B cell (primary cell): ENCODE measurements at regions not wholly inside any gene's neighbourhood (a gene's known extent, or its start where the extent isn't known, plus 50 kb on each side); places are given as distances from the start of the nearest gene placed in this dataset.

Source experiments
- ATAC-seq: fragments of 200-7000 bp; cut with Tn5 transposase; one replicate; pipeline ENCODE4 v1.10.0; 2021; ENCODE audit warnings: low read depth, mild to moderate bottlenecking, moderate number of reproducible peaks, moderate library complexity
- CTCF ChIA-PET: fragments of 350-600 bp; sonication (Branson Sonifier 250); formaldehyde crosslinking; loops from one replicate; lab custom pipeline; 2021; ENCODE audit warnings: antibody characterized with exemption, inconsistent platforms; lab: Charles Lee
- POLR2A ChIA-PET: fragments of 350-600 bp; sonication (Branson Sonifier 250); formaldehyde crosslinking; loops from one replicate; lab custom pipeline; 2021; ENCODE audit warnings: antibody characterized with exemption; lab: Charles Lee
- DNase-seq: peaks from one replicate; pipeline ENCODE4 v3.0.0; 2013
- H2AFZ ChIP-seq: 2 replicates; pipeline ENCODE4 v1.6.1; 2012; ENCODE audit warnings: mild to moderate bottlenecking, low read depth, low read length; ENCODE audit not compliant: insufficient read depth, poor library complexity, severe bottlenecking
- H3K27ac ChIP-seq, 2 donors: 1 replicate in 1 of 2; 2 replicates in 1 of 2; pipeline ENCODE4 v1.5.1; 2012 to 2013; ENCODE audit warnings: low read length in 2 of 2, mild to moderate bottlenecking in 2 of 2, moderate library complexity in 1 of 2
- H3K27me3 ChIP-seq, 4 experiments: fragments of 200-600 bp in 1 of 4; sonication (generic) in 1 of 4; replicated peaks in 1 of 4; 1 replicate in 2 of 4; 2 replicates in 2 of 4; pipeline versions ENCODE4 v1.6.1 to v1.7.0; 2013 to 2016; ENCODE audit warnings: low read length in 3 of 4, mild to moderate bottlenecking in 2 of 4, mixed read lengths in 1 of 4, moderate library complexity in 1 of 4; ENCODE audit not compliant: insufficient read depth in 4 of 4, control insufficient read depth in 3 of 4; ENCODE audit errors: control extremely low read depth in 1 of 4
- H3K36me3 ChIP-seq, 2 experiments: replicated peaks in 1 of 2; 1 replicate in 1 of 2; 2 replicates in 1 of 2; pipeline versions ENCODE4 v1.6.1 to v1.7.1; 2013; ENCODE audit warnings: low read length in 1 of 2; ENCODE audit not compliant: insufficient read depth in 2 of 2, control insufficient read depth in 1 of 2; ENCODE audit errors: control extremely low read depth in 1 of 2, extremely low read depth in 1 of 2
- H3K4me1 ChIP-seq, 2 donors: fragments of 200-600 bp in 1 of 2; sonication (generic) in 1 of 2; 1 replicate in 1 of 2; 2 replicates in 1 of 2; pipeline versions ENCODE4 v1.5.1 to v1.6.1; 2013 to 2017; ENCODE audit warnings: low read length in 2 of 2; ENCODE audit not compliant: control insufficient read depth in 2 of 2, insufficient read depth in 2 of 2
- H3K4me2 ChIP-seq: replicated peaks from 2 replicates; pipeline ENCODE3; 2012; ENCODE audit warnings: mild to moderate bottlenecking, low read depth, low read length; ENCODE audit not compliant: poor library complexity, severe bottlenecking
- H3K4me3 ChIP-seq, 5 experiments: fragments of 200-600 bp in 1 of 5; sonication (generic) in 1 of 5; 1 replicate in 3 of 5; 2 replicates in 2 of 5; pipeline versions ENCODE4 v1.5.1 to v1.7.0; 2011 to 2016; ENCODE audit warnings: low read length in 4 of 5, mild to moderate bottlenecking in 4 of 5, low read depth in 2 of 5, control low read depth in 1 of 5, moderate library complexity in 1 of 5; ENCODE audit not compliant: insufficient read depth in 1 of 5; ENCODE audit errors: control extremely low read depth in 1 of 5, extremely low read depth in 1 of 5
- H3K79me2 ChIP-seq: fragments of 200-600 bp; sonication (generic); one replicate; pipeline ENCODE4 v1.6.0; 2016; ENCODE audit warnings: low read length; ENCODE audit not compliant: control insufficient read depth, insufficient read depth
- H3K9ac ChIP-seq: fragments of 200-600 bp; sonication (generic); 2 replicates; pipeline ENCODE4 v1.6.1; 2017; ENCODE audit warnings: mild to moderate bottlenecking, low read length, moderate library complexity
- H3K9me3 ChIP-seq, 3 donors: one replicate each; pipeline versions ENCODE4 v1.6.1 to v1.7.1; 2013; ENCODE audit warnings: low read length in 2 of 3; ENCODE audit not compliant: control insufficient read depth in 2 of 3, insufficient read depth in 1 of 3; ENCODE audit errors: control extremely low read depth in 1 of 3
- H4K20me1 ChIP-seq: 2 replicates; pipeline ENCODE4 v1.6.0; 2012; ENCODE audit warnings: mild to moderate bottlenecking, low read length; ENCODE audit not compliant: insufficient read depth, control insufficient read depth, poor library complexity, severe bottlenecking
- H3K27ac Mint-ChIP-seq: one replicate; pipeline ENCODE4 v1.8.0; 2021; ENCODE audit warnings: mixed read lengths
- H3K27me3 Mint-ChIP-seq: one replicate; pipeline ENCODE4 v1.8.0; 2021; ENCODE audit warnings: mixed read lengths
- H3K4me1 Mint-ChIP-seq: one replicate; pipeline ENCODE4 v1.8.0; 2021; ENCODE audit warnings: mixed read lengths
- H3K4me3 Mint-ChIP-seq: one replicate; pipeline ENCODE4 v1.8.0; 2021; ENCODE audit warnings: mixed read lengths
- H3K9me3 Mint-ChIP-seq: one replicate; pipeline ENCODE4 v1.8.0; 2022; ENCODE audit warnings: mixed read lengths; ENCODE audit not compliant: insufficient read depth
- EZH2 ChIP-seq: IDR thresholded peaks from 2 replicates; pipeline ENCODE4 v1.6.1; 2012; ENCODE audit warnings: borderline replicate concordance, low read depth, mild to moderate bottlenecking, moderate library complexity, low read length; ENCODE audit not compliant: insufficient read depth, poor library complexity, severe bottlenecking
- WGBS: methylation state at CpG from one replicate; pipeline ENCODE4 v1.1.5; 2013; ENCODE audit warnings: missing lambda C conversion rate; ENCODE audit not compliant: insufficient coverage; 5-methylcytosine and 5-hydroxymethylcytosine counted together
- intact Hi-C: fragments of 100-400 bp; cut with micrococcal nuclease; formaldehyde crosslinking; loops from one replicate; pipeline ENCODE4 v1.10.0; 2022
- TF ChIP-seq, protein P1 (sequence below): fragments of 200-600 bp; IDR thresholded peaks from one replicate; pipeline ENCODE4 v1.8.0; 2022; ENCODE audit warnings: antibody characterized with exemption, mild to moderate bottlenecking

DNA sequence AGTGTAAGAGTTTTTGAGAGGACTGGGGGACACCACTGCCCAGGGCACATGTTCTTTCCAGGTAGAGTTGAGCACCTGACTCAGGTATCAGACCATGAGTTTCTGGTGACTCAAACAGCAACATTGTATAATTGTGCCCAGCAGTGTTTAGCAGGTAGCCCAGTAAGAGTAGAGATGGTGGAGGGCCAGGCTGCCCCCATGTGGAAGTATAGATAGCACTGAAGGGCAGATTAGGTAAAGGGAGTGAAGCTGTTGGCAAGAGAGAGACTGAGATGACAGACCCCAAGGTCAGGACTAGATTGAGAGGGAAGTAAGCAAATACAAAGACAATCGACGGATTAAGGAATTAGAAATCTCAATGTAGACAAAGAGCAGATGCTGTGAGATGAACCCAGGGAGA is 74.6 kb downstream of the TRIM42 start:
- no peaks in the 10 kb centered on the region for H3K36me3 ChIP-seq
- peak overlapping the region; percentile 37 for H3K27ac Mint-ChIP-seq
- ChIA-PET POLR2A (no interaction called here), CTCF (no interaction called here)
- H3K4me1 ChIP-seq, result peaks cover 28 to 31% of the 10 kb centered on the region in 2 donors
- H3K27ac ChIP-seq, result no peak overlapping the region
- H3K4me1 Mint-ChIP-seq, result peaks cover 39% of the 10 kb centered on the region
- TF ChIP-seq EZH2, result no peak
- TF ChIP-seq, protein P1, sequence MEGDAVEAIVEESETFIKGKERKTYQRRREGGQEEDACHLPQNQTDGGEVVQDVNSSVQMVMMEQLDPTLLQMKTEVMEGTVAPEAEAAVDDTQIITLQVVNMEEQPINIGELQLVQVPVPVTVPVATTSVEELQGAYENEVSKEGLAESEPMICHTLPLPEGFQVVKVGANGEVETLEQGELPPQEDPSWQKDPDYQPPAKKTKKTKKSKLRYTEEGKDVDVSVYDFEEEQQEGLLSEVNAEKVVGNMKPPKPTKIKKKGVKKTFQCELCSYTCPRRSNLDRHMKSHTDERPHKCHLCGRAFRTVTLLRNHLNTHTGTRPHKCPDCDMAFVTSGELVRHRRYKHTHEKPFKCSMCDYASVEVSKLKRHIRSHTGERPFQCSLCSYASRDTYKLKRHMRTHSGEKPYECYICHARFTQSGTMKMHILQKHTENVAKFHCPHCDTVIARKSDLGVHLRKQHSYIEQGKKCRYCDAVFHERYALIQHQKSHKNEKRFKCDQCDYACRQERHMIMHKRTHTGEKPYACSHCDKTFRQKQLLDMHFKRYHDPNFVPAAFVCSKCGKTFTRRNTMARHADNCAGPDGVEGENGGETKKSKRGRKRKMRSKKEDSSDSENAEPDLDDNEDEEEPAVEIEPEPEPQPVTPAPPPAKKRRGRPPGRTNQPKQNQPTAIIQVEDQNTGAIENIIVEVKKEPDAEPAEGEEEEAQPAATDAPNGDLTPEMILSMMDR, result no peak
- WGBS, result 100% methylated on average over 2 of the region's 2 CpGs
- no peaks in the 10 kb centered on the region for H3K79me2 ChIP-seq
- H2AFZ ChIP-seq, result no peak overlapping the region
- H3K27me3 ChIP-seq, result peaks cover 0 to 8% (median 4%) of the 10 kb centered on the region in 4 experiments
- no peaks in the 10 kb centered on the region for H3K9me3 Mint-ChIP-seq
- no peak for ATAC-seq
- peaks cover 0 to 3% (median 0%) of the 10 kb centered on the region in 3 donors for H3K9me3 ChIP-seq
- H3K27me3 Mint-ChIP-seq, result peaks cover 31% of the 10 kb centered on the region
- no peaks in the 10 kb centered on the region for H4K20me1 ChIP-seq
- H3K9ac ChIP-seq, result no peak overlapping the region
- intact Hi-C loops, result no loop called here
- no peak for DNase-seq
- no peak overlapping the region for H3K4me2 ChIP-seq
- H3K4me3 Mint-ChIP-seq, result no peak overlapping the region
- no peak overlapping the region for H3K4me3 ChIP-seq

DNA sequence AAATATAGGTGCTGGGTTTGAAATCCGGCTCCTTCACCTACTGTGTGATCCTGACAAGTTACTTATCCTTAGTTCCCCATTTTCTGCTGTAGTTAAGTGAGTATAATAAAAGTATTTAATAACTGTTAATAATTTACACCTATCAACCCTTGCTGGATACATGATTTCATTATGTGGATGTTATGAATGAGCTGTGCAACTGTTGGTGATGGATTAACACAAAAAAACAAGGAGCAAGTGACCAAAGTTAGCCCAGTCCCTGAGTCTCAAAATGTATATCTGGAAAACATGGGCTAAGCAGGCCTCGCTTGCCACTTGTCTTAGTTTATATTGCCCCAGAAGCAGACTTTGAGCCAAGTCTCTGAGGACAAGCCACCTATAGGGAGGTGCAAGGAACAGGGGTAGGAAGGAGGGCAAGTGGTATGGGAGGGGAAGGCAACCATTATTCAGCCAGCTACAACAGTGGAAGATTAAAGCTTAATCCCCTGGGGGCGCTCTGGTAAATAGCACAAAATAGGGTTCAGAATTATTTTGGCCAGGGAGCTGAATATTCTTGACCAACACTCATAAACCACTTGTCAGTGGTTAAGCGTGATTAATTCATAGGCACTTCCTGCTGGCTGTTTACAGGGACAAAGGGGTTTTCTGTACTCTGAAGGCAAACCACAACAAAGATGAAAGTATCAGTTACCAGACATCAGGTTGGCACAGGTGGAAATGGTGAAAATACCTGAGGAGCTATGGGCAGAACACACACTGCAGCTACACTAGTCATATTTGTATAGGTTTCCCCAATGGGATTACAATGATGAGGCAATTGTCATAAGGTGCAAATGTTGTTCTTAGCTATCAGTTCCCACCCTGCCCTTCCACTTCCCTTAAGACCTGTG is 76.2 kb downstream of the TRIM42 start:
- H3K27ac ChIP-seq, result no peak overlapping the region
- no peak overlapping the region for H2AFZ ChIP-seq
- no peak for DNase-seq
- H3K4me1 ChIP-seq, result peaks cover 30 to 31% of the 10 kb centered on the region in 2 donors
- H3K27me3 Mint-ChIP-seq, result peaks cover 22% of the 10 kb centered on the region
- H3K9ac ChIP-seq, result no peak overlapping the region
- H3K27ac Mint-ChIP-seq, result no peak overlapping the region
- intact Hi-C loops, result no loop called here
- H3K36me3 ChIP-seq, result no peaks in the 10 kb centered on the region
- no peaks in the 10 kb centered on the region for H3K9me3 Mint-ChIP-seq
- no peaks in the 10 kb centered on the region for H3K79me2 ChIP-seq
- peak overlapping the region; percentile 6 for H3K4me2 ChIP-seq
- no peak overlapping the region for H3K4me3 Mint-ChIP-seq
- CTCF ChIA-PET, result no interaction called here
- WGBS, result 20% methylated on average over 1 of the region's 4 CpGs
- H3K4me1 Mint-ChIP-seq, result peaks cover 44% of the 10 kb centered on the region
- peaks cover 0 to 6% (median 3%) of the 10 kb centered on the region in 4 experiments for H3K27me3 ChIP-seq
- no peaks in the 10 kb centered on the region for H4K20me1 ChIP-seq
- ATAC-seq, result no peak
- no peaks in the 10 kb centered on the region for H3K9me3 ChIP-seq
- TF ChIP-seq, protein P1, result no peak
- no peak for TF ChIP-seq EZH2
- POLR2A ChIA-PET, result no interaction called here
- no peak overlapping the region for H3K4me3 ChIP-seq
